B cell (primary cell): ENCODE measurements at regions not wholly inside any gene's neighbourhood (a gene's known extent, or its start where the extent isn't known, plus 50 kb on each side); places are given as distances from the start of the nearest gene placed in this dataset.

Experiments used
- CTCF ChIP-seq: fragments of 200-600 bp; IDR thresholded peaks from one replicate; pipeline ENCODE4 v1.8.0; 2022; ENCODE audit warnings: antibody characterized with exemption, mild to moderate bottlenecking
- EZH2 ChIP-seq: IDR thresholded peaks from 2 replicates; pipeline ENCODE4 v1.6.1; 2012; ENCODE audit warnings: borderline replicate concordance, low read depth, mild to moderate bottlenecking, moderate library complexity, low read length; ENCODE audit not compliant: insufficient read depth, poor library complexity, severe bottlenecking

DNA sequence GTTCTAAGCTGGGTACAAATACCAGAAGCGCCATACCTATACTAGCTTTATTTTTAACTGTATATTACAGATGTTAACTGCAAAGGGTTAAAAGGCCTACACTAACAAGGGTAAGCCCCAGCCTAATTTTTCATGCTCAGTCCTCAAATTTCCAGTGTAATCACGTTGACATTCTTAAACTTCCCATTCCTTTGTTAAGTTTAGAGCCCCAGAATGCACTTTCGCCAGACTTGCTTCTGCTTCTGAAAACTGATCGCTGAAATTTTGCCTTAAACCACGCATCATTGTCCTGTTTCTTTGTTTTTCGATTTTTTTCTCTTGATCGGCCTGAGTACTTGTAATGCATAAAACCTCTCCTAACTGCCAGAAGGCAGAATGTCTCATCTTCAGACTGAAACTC lies 2141.9 kb upstream of the AGA start:
- TF ChIP-seq CTCF, result no peak
- TF ChIP-seq EZH2, result no peak
